Esophagus squamous epithelium (tissue), 5 donors: ENCODE measurements at regions not wholly inside any gene's neighbourhood (a gene's known extent, or its start where the extent isn't known, plus 50 kb on each side); places are given as distances from the start of the nearest gene placed in this dataset.

Experiments used
- DNase-seq: peaks from one replicate; lab custom pipeline; 2025; lab: John Stamatoyannopoulos, UW
- H3K27ac ChIP-seq, 4 donors: fragments of 200-600 bp; sonication (generic); one replicate each; pipeline ENCODE4 v1.5.1; 2016 to 2019; ENCODE audit warnings: mild to moderate bottlenecking in 1 of 4
- H3K27me3 ChIP-seq, 4 donors: fragments of 200-600 bp; sonication (generic); 1 replicate in 3 of 4; 2 replicates in 1 of 4; pipeline versions ENCODE4 v1.5.1 to v1.6.0; 2017 to 2021; ENCODE audit warnings: antibody characterized with exemption in 1 of 4
- H3K36me3 ChIP-seq, 3 donors: fragments of 200-600 bp; sonication (generic); one replicate each; pipeline ENCODE4 v1.5.1; 2016 to 2019
- H3K4me1 ChIP-seq, 3 donors: fragments of 200-600 bp; sonication (generic); one replicate each; pipeline ENCODE4 v1.5.1; 2017 to 2019
- H3K4me3 ChIP-seq, 4 donors: fragments of 200-600 bp; sonication (generic); 1 replicate in 3 of 4; 2 replicates in 1 of 4; pipeline ENCODE4 v1.5.1; 2016 to 2019; ENCODE audit warnings: mild to moderate bottlenecking in 2 of 4, moderate library complexity in 1 of 4
- H3K9me3 ChIP-seq, 3 donors: fragments of 200-600 bp; sonication (generic); one replicate each; pipeline ENCODE4 v1.5.1; 2016 to 2019
- POLR2A ChIP-seq, 4 donors: fragments of 450-650 bp; IDR thresholded peaks; one replicate each; pipeline ENCODE4 v1.6.1; 2017; ENCODE audit warnings: antibody characterized with exemption in 4 of 4, mild to moderate bottlenecking in 4 of 4, moderate library complexity in 3 of 4
- WGBS, 2 donors: methylation state at CpG; one replicate each; pipeline ENCODE4 v1.1.5; 2018; 5-methylcytosine and 5-hydroxymethylcytosine counted together
- intact Hi-C: fragments of 100-400 bp; cut with DNase I; formaldehyde crosslinking; loops from one replicate; pipeline ENCODE4 v1.15.0; 2022
- TF ChIP-seq, protein P1 (sequence below), 6 experiments: fragments of 450-650 bp in 4 of 6; fragments of 200-600 bp in 2 of 6; sonication (generic) in 2 of 6; IDR thresholded peaks; one replicate each; pipeline ENCODE4 v1.5.1; 2016 to 2019; ENCODE audit warnings: antibody characterized with exemption in 6 of 6, mild to moderate bottlenecking in 4 of 6, moderate library complexity in 4 of 6
- donor health status: DM: yes; HTN: yes; CAD: no.

DNA sequence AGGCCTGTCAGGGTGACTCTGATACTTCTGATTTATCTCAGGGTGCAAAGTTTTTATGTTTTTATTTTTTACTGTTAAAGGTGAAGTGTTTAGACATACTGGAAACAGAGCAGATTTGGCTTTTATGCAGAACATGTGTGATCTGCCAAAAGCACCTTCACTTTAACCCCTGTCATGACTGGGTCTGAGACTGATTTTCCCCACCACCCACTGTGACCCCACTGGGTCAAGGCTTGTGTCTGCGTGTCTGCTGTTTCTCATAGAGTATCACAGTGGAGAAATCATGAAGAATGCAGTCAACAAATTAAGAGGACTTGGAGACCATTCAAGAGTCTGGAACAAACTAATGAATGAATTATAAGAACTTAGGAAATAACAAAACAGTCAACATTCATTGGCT, 131.2 kb downstream of the SPTSSA start:
- Histone ChIP-seq H3K36me3 (no peaks in the 10 kb centered on the region), H3K27ac (peak overlapping the region in 3 of 4 donors; percentile 77 to 88 (median 85)), H3K4me3 (no peak overlapping the region), H3K4me1 (peaks cover 0 to 31% (median 5%) of the 10 kb centered on the region in 3 donors), H3K27me3 (no peaks in the 10 kb centered on the region), H3K9me3 (no peaks in the 10 kb centered on the region)
- TF ChIP-seq POLR2A (IDR thresholded peaks at IDR 0.05) = no peak
- TF ChIP-seq, protein P1, sequence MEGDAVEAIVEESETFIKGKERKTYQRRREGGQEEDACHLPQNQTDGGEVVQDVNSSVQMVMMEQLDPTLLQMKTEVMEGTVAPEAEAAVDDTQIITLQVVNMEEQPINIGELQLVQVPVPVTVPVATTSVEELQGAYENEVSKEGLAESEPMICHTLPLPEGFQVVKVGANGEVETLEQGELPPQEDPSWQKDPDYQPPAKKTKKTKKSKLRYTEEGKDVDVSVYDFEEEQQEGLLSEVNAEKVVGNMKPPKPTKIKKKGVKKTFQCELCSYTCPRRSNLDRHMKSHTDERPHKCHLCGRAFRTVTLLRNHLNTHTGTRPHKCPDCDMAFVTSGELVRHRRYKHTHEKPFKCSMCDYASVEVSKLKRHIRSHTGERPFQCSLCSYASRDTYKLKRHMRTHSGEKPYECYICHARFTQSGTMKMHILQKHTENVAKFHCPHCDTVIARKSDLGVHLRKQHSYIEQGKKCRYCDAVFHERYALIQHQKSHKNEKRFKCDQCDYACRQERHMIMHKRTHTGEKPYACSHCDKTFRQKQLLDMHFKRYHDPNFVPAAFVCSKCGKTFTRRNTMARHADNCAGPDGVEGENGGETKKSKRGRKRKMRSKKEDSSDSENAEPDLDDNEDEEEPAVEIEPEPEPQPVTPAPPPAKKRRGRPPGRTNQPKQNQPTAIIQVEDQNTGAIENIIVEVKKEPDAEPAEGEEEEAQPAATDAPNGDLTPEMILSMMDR (IDR thresholded peaks at IDR 0.05) = no peak
- WGBS, 2 donors = 0% methylated on average over 1 of the region's 1 CpG
- intact Hi-C loops = loop anchor here (10.0 kb wide), 1 partner anchor 174 kb away; no protein-coding TSS in a partner anchor
- no peak for DNase-seq

DNA sequence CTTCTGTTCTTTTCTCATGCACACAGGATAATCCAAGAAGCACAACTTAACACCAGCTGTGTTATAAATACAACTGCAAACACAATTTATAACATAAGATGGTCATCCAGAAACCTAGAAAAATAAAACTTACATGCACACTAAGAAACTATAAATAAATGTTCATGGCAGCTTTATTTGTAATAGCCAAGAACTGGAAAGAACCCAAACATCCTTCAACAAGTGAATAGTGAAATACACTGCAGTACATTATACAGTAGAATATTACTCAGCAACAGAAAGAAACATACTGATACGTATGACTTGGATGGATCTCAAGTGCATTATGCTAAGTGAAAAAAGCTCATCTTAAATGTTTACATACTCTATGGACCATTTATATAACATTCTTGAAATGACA, 132.7 kb downstream of the SPTSSA start:
- Histone ChIP-seq H3K4me1 (peaks cover 0 to 31% (median 5%) of the 10 kb centered on the region in 3 donors), H3K36me3 (no peaks in the 10 kb centered on the region), H3K4me3 (no peak overlapping the region), H3K27ac (no peak overlapping the region), H3K27me3 (no peaks in the 10 kb centered on the region), H3K9me3 (no peaks in the 10 kb centered on the region)
- 35 to 55% methylated on average over 1 of the region's 1 CpG for WGBS, 2 donors
- intact Hi-C loops = no loop called here
- no peak for DNase-seq
- TF ChIP-seq POLR2A (IDR thresholded peaks at IDR 0.05) = no peak
- TF ChIP-seq, protein P1 (IDR thresholded peaks at IDR 0.05) = no peak

DNA sequence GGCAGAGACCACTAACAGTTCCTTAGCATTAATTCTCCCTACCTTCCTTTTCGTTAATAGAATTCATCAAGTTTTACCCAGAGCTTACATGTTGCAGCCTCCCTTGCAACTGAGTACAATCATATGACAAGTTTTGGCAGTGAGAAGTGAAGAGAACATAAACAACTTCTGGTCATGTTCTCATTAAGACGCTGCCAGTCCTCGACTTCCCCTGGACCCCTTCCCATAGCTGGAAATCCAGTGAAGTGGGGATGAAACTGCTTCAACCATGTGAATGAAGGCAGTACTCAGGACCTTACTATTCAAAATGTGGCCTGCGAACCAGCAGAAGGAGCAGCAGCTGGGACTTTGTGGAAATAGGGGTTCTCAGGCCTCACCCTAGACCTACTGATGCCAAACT, 133.9 kb downstream of the SPTSSA start:
- TF ChIP-seq, protein P1 (IDR thresholded peaks at IDR 0.05) = no peak
- no peak for TF ChIP-seq POLR2A (IDR thresholded peaks at IDR 0.05)

DNA sequence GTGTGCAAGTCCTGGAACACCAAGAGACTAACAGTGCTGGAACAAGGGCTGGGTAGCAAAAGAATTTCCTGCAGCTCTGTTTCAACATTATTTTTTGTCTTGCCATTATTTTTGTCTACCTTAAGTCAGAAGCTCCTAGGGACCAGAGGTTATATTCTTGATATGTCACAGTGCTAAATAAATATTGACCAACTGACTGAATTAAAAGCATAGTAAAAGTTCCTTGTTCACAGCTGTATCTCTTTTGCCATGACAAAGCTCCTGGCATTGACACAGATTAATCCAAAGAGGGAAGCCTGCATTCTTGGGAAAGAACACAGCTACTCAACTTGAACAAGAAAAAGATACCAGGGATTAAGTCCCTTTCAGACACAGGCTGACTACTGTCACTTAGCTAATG, 136.5 kb downstream of the SPTSSA start:
- Histone ChIP-seq H3K4me1 (peaks cover 0 to 5% (median 0%) of the 10 kb centered on the region in 3 donors), H3K36me3 (no peaks in the 10 kb centered on the region), H3K27me3 (no peaks in the 10 kb centered on the region), H3K27ac (no peak overlapping the region), H3K4me3 (no peak overlapping the region), H3K9me3 (no peaks in the 10 kb centered on the region)
- DNase-seq = no peak
- intact Hi-C loops = no loop called here
- TF ChIP-seq, protein P1 (IDR thresholded peaks at IDR 0.05) = no peak

More for the DNA sequence above, 133.9 kb downstream of the SPTSSA start:
- intact Hi-C loops = no loop called here
- H3K27ac ChIP-seq = no peak overlapping the region
- H3K9me3 ChIP-seq = no peaks in the 10 kb centered on the region
- H3K36me3 ChIP-seq = no peaks in the 10 kb centered on the region
- no peak for DNase-seq
- no peak overlapping the region for H3K4me3 ChIP-seq
- WGBS, 2 donors = 58 to 81% methylated on average over 2 to 4 of the region's 4 CpGs
- H3K27me3 ChIP-seq = no peaks in the 10 kb centered on the region
- peaks cover 0 to 30% (median 5%) of the 10 kb centered on the region in 3 donors for H3K4me1 ChIP-seq

DNA sequence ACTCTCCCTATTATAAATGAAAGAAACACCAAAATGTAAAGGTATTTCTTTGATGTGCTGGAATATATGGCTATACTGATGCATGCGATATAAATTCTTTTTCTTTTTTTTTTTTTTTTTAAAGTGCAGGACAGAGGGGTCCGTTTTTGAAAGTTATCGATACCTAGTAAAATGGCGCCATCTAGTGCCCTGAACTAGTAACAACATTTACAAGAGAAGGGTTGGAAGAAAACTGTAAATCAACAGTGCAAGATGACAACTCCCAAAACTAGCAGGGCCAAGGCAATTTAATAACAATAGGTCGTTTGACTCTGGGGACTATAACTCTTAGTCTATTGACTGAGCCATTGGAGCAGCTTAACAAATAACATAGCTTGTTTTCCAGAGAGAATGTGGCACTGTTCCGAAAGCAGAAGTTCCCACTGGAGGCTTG, 137.7 kb downstream of the SPTSSA start:
- WGBS, 2 donors = 16 to 17% methylated on average over 6 of the region's 6 CpGs
- Histone ChIP-seq H3K27ac (no peak overlapping the region), H3K4me3 (no peak overlapping the region), H3K4me1 (peaks cover 0 to 5% (median 0%) of the 10 kb centered on the region in 3 donors), H3K36me3 (no peaks in the 10 kb centered on the region), H3K27me3 (no peaks in the 10 kb centered on the region), H3K9me3 (no peaks in the 10 kb centered on the region)
- no peak for DNase-seq
- TF ChIP-seq, protein P1 (IDR thresholded peaks at IDR 0.05) = peak; percentile 19 to 62 (median 45)
- TF ChIP-seq POLR2A (IDR thresholded peaks at IDR 0.05) = no peak
- intact Hi-C loops = no loop called here
